ENCODE measurements at regions not wholly inside any gene's neighbourhood (a gene's known extent, or its start where the extent isn't known, plus 50 kb on each side); places are given as distances from the start of the nearest gene placed in this dataset.

GRCh38 chr13:81302677-81303076, 961.8 kb upstream of the SPRY2 start:
- no peak for TF ChIP-seq CTCF (conservative IDR thresholded peaks at IDR 0.05; ENCODE audit: low read depth, low read length)

GRCh38 chr13:81302125-81302524, 961.2 kb upstream of the SPRY2 start:
- no peaks in the 10 kb centered on the region for H3K79me2 ChIP-seq (ENCODE audit: insufficient read depth, low read depth)
- no peaks in the 10 kb centered on the region for H3K36me3 ChIP-seq (ENCODE audit: insufficient read depth)
- H3K4me2 ChIP-seq, result no peak overlapping the region
- H3K4me1 ChIP-seq (ENCODE audit: low read depth, poor library complexity, severe bottlenecking), result peaks cover 6% of the 10 kb centered on the region
- H3K27me3 ChIP-seq (ENCODE audit: insufficient read depth, low read depth), result no peaks in the 10 kb centered on the region
- TF ChIP-seq CTCF (conservative IDR thresholded peaks at IDR 0.05; ENCODE audit: low read depth, low read length), result no peak
- no peak overlapping the region for H2AFZ ChIP-seq (ENCODE audit: low read depth)
- no peaks in the 10 kb centered on the region for H4K20me1 ChIP-seq (ENCODE audit: insufficient read depth)
- no peak overlapping the region for H3K27ac ChIP-seq
- H3K9ac ChIP-seq, result no peak overlapping the region
- H3K4me3 ChIP-seq (IDR thresholded peaks at IDR 0.05; ENCODE audit: insufficient read depth, low read depth, low read length), result no peak overlapping the region

More at GRCh38 chr13:81302677-81303076, 961.8 kb upstream of the SPRY2 start:
- Histone ChIP-seq H3K79me2 (ENCODE audit: insufficient read depth, low read depth) (no peaks in the 10 kb centered on the region), H3K27me3 (ENCODE audit: insufficient read depth, low read depth) (no peaks in the 10 kb centered on the region), H3K4me2 (no peak overlapping the region), H3K4me1 (ENCODE audit: low read depth, poor library complexity, severe bottlenecking) (peaks cover 6% of the 10 kb centered on the region), H3K27ac (no peak overlapping the region), H4K20me1 (ENCODE audit: insufficient read depth) (no peaks in the 10 kb centered on the region), H2AFZ (ENCODE audit: low read depth) (no peak overlapping the region), H3K36me3 (ENCODE audit: insufficient read depth) (no peaks in the 10 kb centered on the region), H3K9ac (no peak overlapping the region), H3K4me3 (IDR thresholded peaks at IDR 0.05; ENCODE audit: insufficient read depth, low read depth, low read length) (no peak overlapping the region)

- Histone ChIP-seq H3K4me1 (ENCODE audit: low read depth, poor library complexity, severe bottlenecking) (no peaks in the 10 kb centered on the region), H3K36me3 (ENCODE audit: insufficient read depth) (no peaks in the 10 kb centered on the region), H4K20me1 (ENCODE audit: insufficient read depth) (no peaks in the 10 kb centered on the region), H3K27me3 (ENCODE audit: insufficient read depth, low read depth) (no peaks in the 10 kb centered on the region), H3K27ac (no peak overlapping the region), H2AFZ (ENCODE audit: low read depth) (no peak overlapping the region), H3K4me3 (IDR thresholded peaks at IDR 0.05; ENCODE audit: insufficient read depth, low read depth, low read length) (no peak overlapping the region), H3K79me2 (ENCODE audit: insufficient read depth, low read depth) (no peaks in the 10 kb centered on the region), H3K9ac (no peak overlapping the region), H3K4me2 (no peak overlapping the region)
- no peak for TF ChIP-seq CTCF (conservative IDR thresholded peaks at IDR 0.05; ENCODE audit: low read depth, low read length)
Observed at GRCh38 chr13:81295177-81295576, 954.3 kb upstream of the SPRY2 start.

- Histone ChIP-seq H3K4me2 (no peak overlapping the region), H3K27ac (no peak overlapping the region), H3K79me2 (ENCODE audit: insufficient read depth, low read depth) (no peaks in the 10 kb centered on the region), H3K9ac (no peak overlapping the region), H3K4me3 (IDR thresholded peaks at IDR 0.05; ENCODE audit: insufficient read depth, low read depth, low read length) (no peak overlapping the region), H4K20me1 (ENCODE audit: insufficient read depth) (no peaks in the 10 kb centered on the region), H3K4me1 (ENCODE audit: low read depth, poor library complexity, severe bottlenecking) (no peaks in the 10 kb centered on the region), H2AFZ (ENCODE audit: low read depth) (no peak overlapping the region), H3K27me3 (ENCODE audit: insufficient read depth, low read depth) (no peaks in the 10 kb centered on the region), H3K36me3 (ENCODE audit: insufficient read depth) (no peaks in the 10 kb centered on the region)
- no peak for TF ChIP-seq CTCF (conservative IDR thresholded peaks at IDR 0.05; ENCODE audit: low read depth, low read length)
Observed at GRCh38 chr13:81293594-81294164, 952.8 kb upstream of the SPRY2 start.

Measured in KMS-11 (cell line).